Fibroblast of lung (primary cell): ENCODE measurements at regions not wholly inside any gene's neighbourhood (a gene's known extent, or its start where the extent isn't known, plus 50 kb on each side); places are given as distances from the start of the nearest gene placed in this dataset.

Experiments
- DNase-seq, 2 donors: peaks; one replicate each; pipeline versions ENCODE4 v3.0.0 to v3.0.0-alpha.2; 2010; ENCODE audit warnings: low read depth in 2 of 2
- H2AFZ ChIP-seq: 2 replicates; pipeline ENCODE4 v1.5.1; 2012; ENCODE audit warnings: low read length, control low read depth, inconsistent platforms
- H3K27ac ChIP-seq: 2 replicates; pipeline ENCODE4 v1.5.1; 2011; ENCODE audit warnings: low read length, control low read depth; ENCODE audit not compliant: insufficient read depth
- H3K27me3 ChIP-seq: 2 replicates; pipeline ENCODE4 v1.5.1; 2011; ENCODE audit warnings: mild to moderate bottlenecking, low read length; ENCODE audit not compliant: control insufficient read depth, insufficient read depth
- H3K36me3 ChIP-seq: 2 replicates; pipeline ENCODE4 v1.5.1; 2011; ENCODE audit warnings: low read length; ENCODE audit not compliant: control insufficient read depth, insufficient read depth
- H3K4me1 ChIP-seq: 2 replicates; pipeline ENCODE4 v1.5.1; 2011; ENCODE audit warnings: low read length; ENCODE audit not compliant: control insufficient read depth, insufficient read depth; ENCODE audit errors: extremely low read depth
- H3K4me2 ChIP-seq: 2 replicates; pipeline ENCODE4 v1.5.1; 2011; ENCODE audit warnings: low read length, control low read depth; ENCODE audit not compliant: insufficient read depth; ENCODE audit errors: extremely low read depth
- H3K4me3 ChIP-seq, 4 experiments: fragments of 200-600 bp in 1 of 4; sonication (generic) in 1 of 4; replicated peaks in 1 of 4; 2 replicates each; pipeline ENCODE4 v1.5.1; 2011 to 2016; ENCODE audit warnings: low read length in 4 of 4, low read depth in 3 of 4, mild to moderate bottlenecking in 3 of 4, control low read depth in 2 of 4, inconsistent platforms in 1 of 4, mixed read lengths in 1 of 4; ENCODE audit not compliant: insufficient read depth in 1 of 4; ENCODE audit errors: control extremely low read depth in 1 of 4
- H3K79me2 ChIP-seq: 2 replicates; pipeline ENCODE4 v1.5.1; 2012; ENCODE audit warnings: mild to moderate bottlenecking, low read length, inconsistent platforms; ENCODE audit not compliant: control insufficient read depth, insufficient read depth
- H3K9ac ChIP-seq: 2 replicates; pipeline ENCODE4 v1.5.1; 2011; ENCODE audit warnings: mild to moderate bottlenecking, low read length, control low read depth; ENCODE audit not compliant: insufficient read depth
- H3K9me3 ChIP-seq: 2 replicates; pipeline ENCODE4 v1.5.1; 2012; ENCODE audit warnings: low read depth, low read length; ENCODE audit not compliant: control insufficient read depth, insufficient read depth
- H4K20me1 ChIP-seq: 2 replicates; pipeline ENCODE4 v1.5.1; 2011; ENCODE audit warnings: low read length; ENCODE audit not compliant: control insufficient read depth, insufficient read depth; ENCODE audit errors: extremely low read depth
- CTCF ChIP-seq, 2 donors: IDR thresholded peaks in 1 of 2; conservative IDR thresholded peaks in 1 of 2; 1 replicate in 1 of 2; 2 replicates in 1 of 2; pipeline ENCODE4 v1.5.1; 2011 to 2012; ENCODE audit warnings: low read length in 2 of 2, control low read depth in 1 of 2, inconsistent platforms in 1 of 2, low read depth in 1 of 2, mild to moderate bottlenecking in 1 of 2
- EZH2 ChIP-seq: IDR thresholded peaks from 2 replicates; pipeline ENCODE4 v1.5.1; 2012; ENCODE audit warnings: low read length, control low read depth, mild to moderate bottlenecking; ENCODE audit errors: missing control alignments

- H3K27me3 ChIP-seq, result no peaks in the 10 kb centered on the region
Observed at GRCh38 chr19:29271341-29271740, 58.4 kb upstream of the UQCRFS1 start.

DNA sequence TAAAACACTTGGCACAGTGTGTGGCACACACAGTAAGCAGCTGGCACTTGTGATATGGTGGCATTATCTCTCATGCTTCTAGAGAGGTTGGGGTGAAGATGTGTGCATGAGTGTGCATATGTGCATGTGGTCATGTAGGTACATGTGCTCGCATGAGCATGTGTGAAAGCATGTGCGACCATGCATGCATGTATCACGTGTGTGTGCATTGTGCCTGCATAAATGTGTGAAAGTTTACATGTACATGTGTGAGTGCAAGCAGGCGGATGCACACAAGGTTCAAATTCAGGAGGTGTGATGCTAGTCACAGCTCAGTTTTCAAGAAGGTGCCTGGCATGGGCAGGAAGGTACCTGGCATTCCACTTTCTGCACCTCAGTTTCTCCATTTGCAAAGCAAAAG is 59.0 kb upstream of the UQCRFS1 start:
- DNase-seq, result no peak
- Histone ChIP-seq H3K79me2 (no peaks in the 10 kb centered on the region), H2AFZ (no peak overlapping the region), H4K20me1 (no peaks in the 10 kb centered on the region), H3K27ac (no peak overlapping the region), H3K4me3 (no peak overlapping the region), H3K9me3 (no peaks in the 10 kb centered on the region), H3K4me1 (no peaks in the 10 kb centered on the region), H3K9ac (no peak overlapping the region), H3K4me2 (no peak overlapping the region), H3K27me3 (no peaks in the 10 kb centered on the region), H3K36me3 (no peaks in the 10 kb centered on the region)
- TF ChIP-seq EZH2 (no peak), CTCF (conservative IDR thresholded peaks at IDR 0.05 in 1 of 2, IDR thresholded peaks at IDR 0.05 in 1 of 2; ENCODE audit: low read depth in 1 of 2, low read length in 2 of 2) (no peak)

More at GRCh38 chr19:29271341-29271740, 58.4 kb upstream of the UQCRFS1 start:
- Histone ChIP-seq H3K79me2 (no peaks in the 10 kb centered on the region), H2AFZ (no peak overlapping the region), H3K4me3 (no peak overlapping the region), H3K4me2 (no peak overlapping the region), H3K9ac (no peak overlapping the region), H3K4me1 (no peaks in the 10 kb centered on the region), H4K20me1 (no peaks in the 10 kb centered on the region), H3K36me3 (no peaks in the 10 kb centered on the region), H3K9me3 (no peaks in the 10 kb centered on the region), H3K27ac (no peak overlapping the region)
- DNase-seq, result no peak
- TF ChIP-seq CTCF (conservative IDR thresholded peaks at IDR 0.05 in 1 of 2, IDR thresholded peaks at IDR 0.05 in 1 of 2; ENCODE audit: low read depth in 1 of 2, low read length in 2 of 2) (no peak), EZH2 (no peak)

GRCh38 chr19:29273000-29273640 is 60.2 kb upstream of the UQCRFS1 start:
- H3K4me2 ChIP-seq, result no peak overlapping the region
- H3K27ac ChIP-seq, result no peak overlapping the region
- no peaks in the 10 kb centered on the region for H3K27me3 ChIP-seq
- no peaks in the 10 kb centered on the region for H3K79me2 ChIP-seq
- no peaks in the 10 kb centered on the region for H4K20me1 ChIP-seq
- no peaks in the 10 kb centered on the region for H3K4me1 ChIP-seq
- no peak overlapping the region for H3K4me3 ChIP-seq
- no peaks in the 10 kb centered on the region for H3K36me3 ChIP-seq
- no peak for DNase-seq
- TF ChIP-seq CTCF (conservative IDR thresholded peaks at IDR 0.05 in 1 of 2, IDR thresholded peaks at IDR 0.05 in 1 of 2; ENCODE audit: low read depth in 1 of 2, low read length in 2 of 2) (no peak), EZH2 (no peak)
- no peaks in the 10 kb centered on the region for H3K9me3 ChIP-seq
- no peak overlapping the region for H3K9ac ChIP-seq
- no peak overlapping the region for H2AFZ ChIP-seq
